GM12801 (cell line): ENCODE measurements at regions not wholly inside any gene's neighbourhood (a gene's known extent, or its start where the extent isn't known, plus 50 kb on each side); places are given as distances from the start of the nearest gene placed in this dataset.

Experiments used
- TF ChIP-seq, protein P1 (sequence below): IDR thresholded peaks from one replicate; pipeline ENCODE4 v1.5.1; 2011; ENCODE audit warnings: control low read depth; ENCODE audit not compliant: insufficient read length; ENCODE audit errors: extremely low read depth

DNA sequence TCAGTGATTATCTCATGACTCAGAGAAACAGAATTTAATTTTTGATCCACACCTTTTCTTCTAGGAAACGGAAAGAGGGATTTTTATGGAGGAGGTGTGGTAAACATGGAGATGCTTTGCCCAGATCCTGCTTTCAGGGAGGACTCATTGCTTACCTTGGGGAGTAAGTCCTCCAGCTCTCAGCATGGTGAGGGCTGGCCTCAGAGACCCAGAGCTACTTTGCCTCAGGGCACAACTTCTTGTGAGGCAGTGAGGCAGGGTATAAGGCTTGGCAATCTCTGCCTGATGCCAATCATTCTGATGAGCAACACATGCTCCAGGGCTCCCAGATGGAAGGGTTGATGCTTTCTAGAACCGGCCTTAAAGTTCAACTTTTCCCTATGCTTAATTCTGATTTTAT lies 189.9 kb upstream of the DCC start:
- TF ChIP-seq, protein P1, sequence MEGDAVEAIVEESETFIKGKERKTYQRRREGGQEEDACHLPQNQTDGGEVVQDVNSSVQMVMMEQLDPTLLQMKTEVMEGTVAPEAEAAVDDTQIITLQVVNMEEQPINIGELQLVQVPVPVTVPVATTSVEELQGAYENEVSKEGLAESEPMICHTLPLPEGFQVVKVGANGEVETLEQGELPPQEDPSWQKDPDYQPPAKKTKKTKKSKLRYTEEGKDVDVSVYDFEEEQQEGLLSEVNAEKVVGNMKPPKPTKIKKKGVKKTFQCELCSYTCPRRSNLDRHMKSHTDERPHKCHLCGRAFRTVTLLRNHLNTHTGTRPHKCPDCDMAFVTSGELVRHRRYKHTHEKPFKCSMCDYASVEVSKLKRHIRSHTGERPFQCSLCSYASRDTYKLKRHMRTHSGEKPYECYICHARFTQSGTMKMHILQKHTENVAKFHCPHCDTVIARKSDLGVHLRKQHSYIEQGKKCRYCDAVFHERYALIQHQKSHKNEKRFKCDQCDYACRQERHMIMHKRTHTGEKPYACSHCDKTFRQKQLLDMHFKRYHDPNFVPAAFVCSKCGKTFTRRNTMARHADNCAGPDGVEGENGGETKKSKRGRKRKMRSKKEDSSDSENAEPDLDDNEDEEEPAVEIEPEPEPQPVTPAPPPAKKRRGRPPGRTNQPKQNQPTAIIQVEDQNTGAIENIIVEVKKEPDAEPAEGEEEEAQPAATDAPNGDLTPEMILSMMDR, result no peak

DNA sequence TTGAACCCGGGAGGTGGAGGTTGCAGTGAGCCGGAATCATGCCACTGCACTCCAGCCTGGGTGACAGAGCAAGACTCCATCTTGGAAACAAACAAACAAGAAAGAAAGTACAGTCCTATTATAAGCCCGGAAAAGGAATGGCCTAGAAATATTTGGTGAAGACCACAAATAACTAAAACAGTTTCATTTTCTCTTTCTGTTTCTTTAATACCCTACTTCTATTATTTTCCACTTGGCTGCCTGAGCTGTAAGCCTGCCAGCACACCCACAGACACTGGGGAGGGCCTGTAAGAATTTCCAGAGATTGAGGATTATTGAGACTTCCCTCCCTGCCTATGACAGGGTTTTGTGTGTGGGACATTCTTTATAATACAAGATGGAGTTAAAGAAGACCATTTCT lies 188.0 kb upstream of the DCC start:
- TF ChIP-seq, protein P1, result no peak

DNA sequence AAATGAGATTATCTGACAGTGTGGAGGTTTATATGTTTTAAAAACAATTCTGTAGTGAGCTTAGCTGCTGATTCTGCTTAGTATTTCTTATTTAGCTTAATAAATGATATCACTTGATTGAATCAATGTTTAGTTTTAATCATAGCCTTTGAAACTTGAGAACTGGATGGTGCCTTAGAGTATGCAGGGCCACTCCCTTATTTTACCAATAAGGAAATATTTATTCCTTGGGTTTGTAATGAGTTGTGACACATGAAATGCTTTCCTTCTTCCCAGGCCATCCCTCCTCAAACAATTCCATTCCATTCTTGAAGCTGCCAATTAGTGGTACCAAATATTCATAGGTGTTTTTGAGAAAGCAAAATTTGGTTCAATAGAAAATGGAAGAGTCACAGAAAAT lies 183.8 kb upstream of the DCC start:
- TF ChIP-seq, protein P1, result no peak

- TF ChIP-seq, protein P1, result no peak
These were observed 179.4 kb upstream of the DCC start for GRCh38 chr18:52160636-52161035.

DNA sequence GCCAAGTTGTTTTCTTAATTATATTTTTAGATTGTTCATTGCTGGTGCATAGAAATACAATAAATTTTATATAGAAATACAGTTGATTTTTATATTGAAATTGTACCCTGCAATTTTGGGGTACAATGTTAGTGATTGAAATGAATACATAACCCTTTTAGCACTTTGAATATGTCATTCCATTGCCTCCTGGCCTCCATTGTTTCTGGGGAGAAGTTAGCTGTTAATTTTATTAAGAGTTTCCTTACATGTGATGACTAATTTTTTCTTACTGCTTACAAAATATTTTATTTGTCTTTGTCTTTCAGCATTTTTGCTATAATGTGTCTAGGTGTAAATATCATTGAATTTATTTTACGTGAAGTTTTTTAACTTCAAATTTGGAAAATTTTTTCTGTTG lies 176.5 kb upstream of the DCC start:
- TF ChIP-seq, protein P1, result no peak

DNA sequence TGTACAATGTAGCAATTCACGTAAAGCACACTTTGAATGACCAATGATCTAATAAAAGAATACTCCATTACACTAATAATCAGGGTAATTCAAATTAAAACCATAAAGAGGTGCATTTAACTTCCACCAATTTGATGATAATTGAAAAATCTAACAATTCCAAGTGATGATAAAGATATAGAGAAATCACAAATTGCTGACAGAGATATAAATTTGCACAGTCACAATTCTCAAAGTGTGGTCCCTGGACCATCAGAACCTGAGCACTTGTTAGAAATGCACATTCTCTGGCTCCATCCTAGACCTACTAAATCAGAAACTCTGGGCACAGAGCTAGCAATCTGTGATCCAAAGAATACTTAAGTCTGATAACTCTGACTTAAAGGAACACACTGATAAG lies 165.8 kb upstream of the DCC start:
- TF ChIP-seq, protein P1, result no peak

DNA sequence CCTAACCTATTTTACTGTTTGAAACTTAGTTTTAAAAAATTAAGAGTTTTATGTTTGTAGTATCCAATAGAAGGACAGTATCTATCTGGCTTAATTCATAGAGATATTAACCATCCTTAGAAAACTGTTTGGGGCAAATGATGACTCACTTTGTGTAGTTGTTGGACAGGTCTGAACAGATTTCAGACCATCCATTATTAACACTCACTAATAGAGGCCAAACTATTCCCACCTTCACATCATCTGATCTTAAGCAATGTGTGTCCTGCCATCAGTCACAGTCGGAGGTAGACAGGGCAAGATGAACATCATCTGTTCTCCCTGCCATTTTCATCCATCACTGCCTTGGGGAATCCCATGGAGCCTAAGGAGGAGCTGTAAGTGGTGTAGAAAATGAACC lies 164.6 kb upstream of the DCC start:
- TF ChIP-seq, protein P1, result no peak

GRCh38 chr18:52183107-52183506 lies 156.9 kb upstream of the DCC start:
- TF ChIP-seq, protein P1, result no peak
